RKO (cell line): ENCODE measurements at regions not wholly inside any gene's neighbourhood (a gene's known extent, or its start where the extent isn't known, plus 50 kb on each side); places are given as distances from the start of the nearest gene placed in this dataset.
"Not testable (repeated sequence)": the region's sequence is repeated elsewhere in the genome, so short reads cannot be mapped to it uniquely, and the experiment has no call there.

Source experiments
- DNase-seq: peaks from one replicate; pipeline ENCODE4 v3.0.0-alpha.2; 2016; ENCODE audit warnings: low spot score

GRCh38 chr17:77838748-77839697 is 119.5 kb upstream of the TNRC6C start:
- no peak for DNase-seq

GRCh38 chr17:77839698-77840512 is 118.6 kb upstream of the TNRC6C start:
- no peak for DNase-seq

GRCh38 chr17:77840513-77841165 is 117.9 kb upstream of the TNRC6C start:
- DNase-seq, result no peak

- no peak for DNase-seq
Measured at GRCh38 chr17:77841742-77842527, 116.6 kb upstream of the TNRC6C start.

- no peak for DNase-seq
Measured at GRCh38 chr17:77842528-77843147, 115.9 kb upstream of the TNRC6C start.

GRCh38 chr17:77843255-77843895 is 115.1 kb upstream of the TNRC6C start:
- DNase-seq, result not testable (repeated sequence)

- no peak for DNase-seq
Measured at GRCh38 chr17:77843896-77844295, 114.6 kb upstream of the TNRC6C start.

- no peak for DNase-seq
Measured at GRCh38 chr17:77844681-77845080, 113.8 kb upstream of the TNRC6C start.

- DNase-seq, result no peak
Measured at GRCh38 chr17:77845541-77846225, 112.8 kb upstream of the TNRC6C start.

GRCh38 chr17:77846531-77847085 is 111.9 kb upstream of the TNRC6C start:
- no peak for DNase-seq

- no peak for DNase-seq
Measured at GRCh38 chr17:77847221-77848085, 111.0 kb upstream of the TNRC6C start.

GRCh38 chr17:77848257-77848656 is 110.2 kb upstream of the TNRC6C start:
- DNase-seq, result no peak

- DNase-seq, result no peak
Measured at GRCh38 chr17:77849239-77849638, 109.3 kb upstream of the TNRC6C start.

- DNase-seq, result no peak
Measured at GRCh38 chr17:77851921-77852320, 106.6 kb upstream of the TNRC6C start.

- no peak for DNase-seq
Measured at GRCh38 chr17:77852731-77853130, 105.8 kb upstream of the TNRC6C start.

GRCh38 chr17:77853191-77853977 is 105.1 kb upstream of the TNRC6C start:
- DNase-seq, result no peak

- DNase-seq, result no peak
Measured at GRCh38 chr17:77854083-77854758, 104.3 kb upstream of the TNRC6C start.
